GM19328 (cell line): ENCODE measurements at regions not wholly inside any gene's neighbourhood (a gene's known extent, or its start where the extent isn't known, plus 50 kb on each side); places are given as distances from the start of the nearest gene placed in this dataset.

Experiments used
- ATAC-seq: cut with Tn5 transposase; IDR thresholded peaks from one replicate; pipeline ENCODE4 v1.9.1; 2021; ENCODE audit warnings: mild to moderate bottlenecking, moderate library complexity; ENCODE audit not compliant: unreplicated experiment

- no peak for ATAC-seq
Observed at GRCh38 chr10:111131168-111131799, 54.5 kb downstream of the ADRA2A start.

GRCh38 chr10:111137007-111137406, 60.2 kb downstream of the ADRA2A start:
- no peak for ATAC-seq

- no peak for ATAC-seq
Observed at GRCh38 chr10:111137587-111137986, 60.8 kb downstream of the ADRA2A start.

- no peak for ATAC-seq
Observed at GRCh38 chr10:111138544-111138943, 61.7 kb downstream of the ADRA2A start.

- no peak for ATAC-seq
Observed at GRCh38 chr10:111139567-111139966, 62.7 kb downstream of the ADRA2A start.

- ATAC-seq = no peak
Observed at GRCh38 chr10:111142092-111142768, 65.4 kb downstream of the ADRA2A start.

- ATAC-seq = no peak
Observed at GRCh38 chr10:111146025-111146640, 69.3 kb downstream of the ADRA2A start.

- no peak for ATAC-seq
Observed at GRCh38 chr10:111148025-111148424, 71.2 kb downstream of the ADRA2A start.

- ATAC-seq = no peak
Observed at GRCh38 chr10:111148440-111148839, 71.6 kb downstream of the ADRA2A start.

GRCh38 chr10:111150691-111151090, 73.9 kb downstream of the ADRA2A start:
- no peak for ATAC-seq

- no peak for ATAC-seq
Observed at GRCh38 chr10:111151595-111152307, 74.9 kb downstream of the ADRA2A start.

GRCh38 chr10:111156754-111157153, 79.9 kb downstream of the ADRA2A start:
- no peak for ATAC-seq

- ATAC-seq = no peak
Observed at GRCh38 chr10:111158595-111158994, 81.8 kb downstream of the ADRA2A start.

GRCh38 chr10:111161109-111161874, 84.5 kb downstream of the ADRA2A start:
- ATAC-seq = no peak

GRCh38 chr10:111171183-111171582, 94.4 kb downstream of the ADRA2A start:
- ATAC-seq = no peak

GRCh38 chr10:111175787-111176186, 99.0 kb downstream of the ADRA2A start:
- ATAC-seq = no peak

- ATAC-seq = no peak
Observed at GRCh38 chr10:111177379-111177778, 100.5 kb downstream of the ADRA2A start.

GRCh38 chr10:111179514-111179913, 102.7 kb downstream of the ADRA2A start:
- no peak for ATAC-seq

GRCh38 chr10:111186358-111186757, 109.5 kb downstream of the ADRA2A start:
- ATAC-seq = no peak

GRCh38 chr10:111187096-111187495, 110.3 kb downstream of the ADRA2A start:
- ATAC-seq = no peak

- ATAC-seq = no peak
Observed at GRCh38 chr10:111199587-111199986, 122.8 kb downstream of the ADRA2A start.
